DMS53 (cell line): ENCODE measurements at regions not wholly inside any gene's neighbourhood (a gene's known extent, or its start where the extent isn't known, plus 50 kb on each side); places are given as distances from the start of the nearest gene placed in this dataset.
"Not testable (repeated sequence)": the region's sequence is repeated elsewhere in the genome, so short reads cannot be mapped to it uniquely, and the experiment has no call there.

Experiments used
- DNase-seq: peaks from one replicate; lab custom pipeline; 2025; lab: John Stamatoyannopoulos, UW

DNA sequence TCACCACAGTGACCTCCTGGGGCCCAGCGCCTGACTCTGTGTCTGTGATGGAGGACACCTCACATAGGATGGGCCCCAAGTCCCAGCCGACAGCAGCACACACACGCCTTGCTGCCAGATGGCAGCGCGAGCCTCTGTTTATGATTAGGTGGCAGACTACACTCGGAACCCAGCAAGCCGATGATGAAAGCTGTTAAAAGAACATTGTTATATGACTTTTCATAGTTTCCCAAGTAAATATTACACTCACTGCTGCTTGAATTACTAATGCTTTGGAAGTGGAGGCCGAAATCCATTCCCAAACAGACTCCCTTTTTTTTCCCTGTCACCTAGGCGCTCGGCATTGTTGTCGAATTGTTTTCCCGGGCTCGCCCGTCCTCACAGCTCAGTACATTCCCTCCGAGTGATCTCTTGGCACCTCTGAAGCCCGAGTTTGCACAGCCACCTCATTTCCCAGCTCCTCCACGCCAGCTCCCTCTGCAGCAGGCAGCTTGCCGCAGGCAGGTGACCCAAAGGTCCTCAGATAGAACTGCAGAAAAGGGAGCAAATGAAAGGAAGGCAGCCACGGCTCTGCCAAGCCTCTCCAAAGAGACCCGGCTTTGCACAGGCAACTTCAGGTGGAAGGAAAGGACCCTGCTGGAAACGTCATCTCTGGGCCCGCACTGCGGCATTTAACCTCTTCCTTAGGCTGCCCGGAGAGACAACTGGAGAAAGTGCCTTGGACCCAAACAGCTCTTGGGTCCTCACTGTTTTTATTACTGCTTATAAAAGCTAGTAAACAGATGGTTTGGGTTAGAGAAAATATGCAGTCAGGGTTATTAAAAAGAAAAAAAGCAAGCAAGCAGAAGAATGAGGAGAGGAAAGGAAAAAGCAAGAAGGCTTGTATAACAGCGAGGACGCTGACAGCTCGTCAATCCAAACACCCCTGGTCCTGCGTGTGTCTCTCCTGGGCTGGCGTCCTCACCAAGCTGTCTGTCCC lies 72.2 kb upstream of the SLC25A33 start:
- peak; percentile 32 for DNase-seq

DNA sequence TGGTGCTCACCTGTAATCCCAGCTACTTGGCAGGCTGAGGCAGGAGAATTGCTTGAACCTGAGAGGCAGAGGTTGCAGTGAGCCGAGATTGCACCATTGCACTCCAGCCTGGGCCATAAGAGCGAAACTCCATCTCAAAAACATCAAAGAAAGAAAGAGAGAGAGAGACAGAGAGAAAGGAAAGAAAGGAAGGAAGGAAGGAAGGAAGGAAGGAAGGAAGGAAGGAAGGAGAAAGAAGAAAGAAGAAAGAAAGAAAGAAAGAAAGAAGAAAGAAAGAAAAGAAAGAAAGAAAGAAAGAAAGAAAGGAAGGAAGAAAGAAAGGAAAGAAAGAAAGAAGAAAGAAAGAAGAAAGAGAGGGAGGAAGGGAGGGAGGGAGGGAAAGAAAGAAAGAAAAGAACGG lies 69.4 kb upstream of the SLC25A33 start:
- not testable (repeated sequence) for DNase-seq

DNA sequence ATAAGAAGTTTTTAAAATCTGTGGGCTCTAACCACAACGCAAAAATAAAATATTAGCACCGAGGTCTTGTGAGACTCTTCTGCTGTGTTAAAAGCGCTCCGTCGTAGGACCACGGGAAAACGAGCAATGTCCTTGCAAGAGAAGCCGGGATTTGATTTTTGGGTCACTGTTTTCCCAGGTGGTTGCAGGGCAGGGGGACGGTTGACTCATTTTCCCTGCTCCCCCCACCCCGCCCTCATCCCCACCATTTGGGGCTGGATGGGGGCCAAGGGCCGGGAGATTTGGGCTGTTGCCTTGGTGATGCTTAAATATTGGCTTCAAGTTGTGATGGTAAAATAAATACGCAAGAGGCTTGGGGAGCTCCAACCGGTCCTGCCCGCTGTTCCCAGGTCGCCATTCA lies 67.6 kb upstream of the SLC25A33 start:
- no peak for DNase-seq

DNA sequence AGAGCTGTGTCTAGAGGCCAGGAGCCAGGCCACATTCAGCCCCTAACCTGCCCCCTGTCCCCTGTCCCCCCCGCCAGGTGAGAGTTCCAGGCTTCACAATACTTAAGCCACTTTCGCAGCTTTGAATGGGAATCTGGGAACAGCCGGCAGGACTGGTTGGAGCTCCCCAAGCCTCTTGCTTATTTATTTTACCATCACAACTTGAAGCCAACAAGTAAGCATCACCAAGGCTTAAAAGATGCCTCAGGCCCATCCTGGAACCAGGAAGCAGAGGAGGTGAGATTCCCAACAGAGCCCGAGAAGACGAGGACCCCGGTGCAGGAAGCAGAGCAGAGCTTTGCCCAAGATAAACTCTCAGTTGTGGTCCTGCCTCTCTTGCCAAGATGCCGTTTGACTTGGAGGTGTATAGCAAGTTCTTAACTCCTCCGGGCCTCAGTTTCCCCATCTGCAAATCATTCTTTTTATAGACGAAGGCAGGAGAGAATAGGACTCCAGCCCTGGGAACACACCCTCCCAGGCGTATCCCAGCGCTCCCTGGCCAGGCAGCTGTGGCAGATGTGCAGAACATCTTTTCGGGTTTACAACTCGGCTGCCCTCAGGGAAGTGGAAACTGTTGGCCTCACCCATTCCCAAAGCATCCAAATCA lies 66.8 kb upstream of the SLC25A33 start:
- DNase-seq = no peak

DNA sequence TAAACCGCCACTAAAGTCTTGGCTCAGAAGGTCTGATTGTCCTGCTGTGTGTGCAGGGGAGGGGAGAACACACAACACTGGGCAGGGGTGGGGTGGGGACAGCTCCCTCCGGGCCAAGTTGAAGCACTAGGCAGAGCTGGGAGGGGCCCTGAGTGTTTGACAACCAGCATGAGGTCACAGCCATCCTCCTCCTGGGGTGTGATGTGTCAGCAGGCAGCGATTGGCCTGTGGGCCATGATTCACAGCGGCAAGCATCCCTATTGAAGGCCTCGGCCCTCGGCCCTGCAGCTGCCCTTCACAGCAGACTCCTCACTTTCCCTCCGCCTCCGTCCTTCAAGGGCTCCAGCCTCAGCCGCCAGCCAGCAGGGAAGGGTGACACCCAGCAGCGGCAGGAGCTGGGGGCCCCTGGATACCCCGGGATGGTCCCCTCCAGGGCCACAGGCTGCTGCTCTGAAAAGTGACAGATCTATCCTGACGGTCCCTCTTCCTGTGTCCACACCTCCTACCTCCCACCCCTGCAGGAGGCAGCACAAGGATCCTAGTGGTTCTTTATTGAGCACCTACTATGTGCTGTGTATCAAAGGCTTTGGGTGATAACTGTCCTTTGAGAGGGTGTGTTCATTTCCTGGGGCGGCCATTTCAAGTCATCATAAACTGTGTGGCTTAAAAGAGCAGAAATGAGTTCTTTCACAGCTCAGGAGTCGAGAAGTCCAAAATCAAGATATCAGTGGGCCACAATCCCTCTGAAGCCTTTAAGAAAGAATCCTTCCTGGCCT lies 66.0 kb upstream of the SLC25A33 start:
- DNase-seq = peak; percentile 89

DNA sequence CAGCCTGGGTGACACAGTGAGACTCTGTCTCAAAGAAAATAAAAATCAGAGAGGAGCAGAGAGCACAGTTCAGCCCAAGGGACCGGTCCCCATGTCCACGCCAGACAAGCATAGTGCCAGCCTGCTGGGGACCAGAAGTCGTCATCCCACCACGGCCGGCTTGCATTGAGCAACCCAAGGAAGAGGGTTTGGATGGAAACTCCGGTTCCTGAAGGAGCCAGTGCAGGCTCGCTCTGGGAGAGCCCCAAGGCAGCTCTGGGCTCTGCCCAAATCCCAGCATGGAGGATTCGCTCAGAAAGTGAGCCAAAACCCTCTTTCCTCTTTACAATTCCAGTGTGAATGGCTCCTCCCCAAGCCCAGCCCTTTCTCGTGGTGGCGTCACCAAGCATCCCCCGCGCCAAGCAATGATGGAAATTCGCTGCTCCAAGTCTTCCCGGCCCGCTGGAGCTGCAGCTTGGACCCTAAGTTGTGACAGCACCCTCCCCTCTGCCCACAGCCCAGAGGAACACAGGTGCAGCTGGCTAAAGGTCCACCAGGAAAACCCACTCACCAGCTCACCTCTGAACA lies 64.1 kb upstream of the SLC25A33 start:
- DNase-seq = no peak

DNA sequence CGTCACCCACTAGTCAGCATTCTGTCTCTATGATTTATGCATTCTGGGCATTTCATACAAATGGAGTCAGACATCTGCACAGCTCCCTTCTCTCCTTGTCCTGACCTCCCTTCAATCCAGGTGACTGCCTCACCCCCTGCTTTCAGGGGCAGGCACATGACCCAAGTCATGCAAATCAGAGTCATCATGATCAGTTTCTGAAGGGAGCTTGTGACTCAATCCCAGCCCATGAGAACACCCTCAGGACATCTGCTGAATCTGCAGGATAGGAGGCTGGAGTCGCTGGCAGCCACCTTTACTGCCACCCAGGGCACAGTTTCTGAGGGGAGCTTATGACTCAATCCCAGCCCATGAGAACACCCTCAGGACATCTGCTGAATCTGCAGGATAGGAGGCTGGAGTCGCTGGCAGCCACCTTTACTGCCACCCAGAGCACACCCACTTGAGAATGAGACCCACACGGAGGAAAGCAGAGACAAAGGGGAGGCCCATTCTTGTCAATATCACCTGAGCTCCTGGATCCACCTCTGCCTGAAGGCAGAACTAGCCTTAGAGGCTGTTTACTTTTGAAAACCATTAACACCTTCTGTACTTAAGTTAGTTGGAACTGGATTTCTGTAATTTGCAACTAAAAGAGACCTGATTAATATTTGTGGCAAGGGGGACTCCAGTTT lies 62.3 kb upstream of the SLC25A33 start:
- peak; percentile 39 for DNase-seq

DNA sequence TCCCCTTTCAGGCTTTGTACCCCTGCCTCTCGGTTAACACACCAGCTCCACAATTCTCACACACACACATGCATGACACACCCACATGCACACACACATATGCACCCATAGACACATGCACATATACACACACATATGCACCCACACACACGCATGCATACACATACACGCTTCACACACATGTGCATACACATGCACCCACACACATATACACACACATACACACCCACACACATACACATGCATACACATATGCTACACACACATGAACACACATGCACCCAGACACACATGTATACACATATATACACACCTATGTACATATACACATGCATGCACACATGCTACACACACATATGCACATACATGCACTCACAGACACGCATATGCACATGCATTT lies 61.7 kb upstream of the SLC25A33 start:
- DNase-seq = no peak

DNA sequence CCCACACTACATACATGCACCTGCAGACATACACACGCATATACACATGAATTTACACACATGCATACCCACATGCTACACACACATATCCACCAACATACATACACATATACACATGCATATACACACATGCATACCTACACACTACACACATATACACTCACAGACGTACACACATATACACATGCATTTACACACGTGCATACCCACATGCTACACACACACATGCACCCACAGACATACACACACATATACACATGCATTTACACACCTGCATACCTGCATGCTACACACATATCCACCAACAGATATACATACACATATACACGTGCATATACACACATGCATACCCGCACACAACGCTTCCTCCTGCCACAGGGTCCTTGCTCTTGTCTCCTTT lies 61.2 kb upstream of the SLC25A33 start:
- DNase-seq = no peak

DNA sequence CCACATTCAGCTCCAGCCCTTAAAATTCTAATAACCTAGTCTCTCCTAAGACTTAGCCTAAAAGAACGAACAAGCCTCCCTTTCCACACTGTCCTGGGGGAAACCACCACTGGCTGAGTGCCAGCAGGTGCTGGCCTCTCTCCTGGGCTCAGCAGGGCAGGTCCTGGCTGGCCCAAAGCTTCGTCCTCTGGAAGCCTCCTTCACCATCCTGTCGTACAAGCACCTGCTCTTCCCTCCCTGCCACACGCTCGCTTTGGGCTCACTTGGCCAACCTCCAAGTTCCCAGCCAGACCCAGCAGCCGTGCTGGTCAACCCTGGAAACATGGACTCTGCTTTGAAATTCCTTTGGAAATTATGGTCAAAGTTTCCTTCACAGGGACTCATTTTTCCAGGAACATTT lies 58.2 kb upstream of the SLC25A33 start:
- peak; percentile 35 for DNase-seq

DNA sequence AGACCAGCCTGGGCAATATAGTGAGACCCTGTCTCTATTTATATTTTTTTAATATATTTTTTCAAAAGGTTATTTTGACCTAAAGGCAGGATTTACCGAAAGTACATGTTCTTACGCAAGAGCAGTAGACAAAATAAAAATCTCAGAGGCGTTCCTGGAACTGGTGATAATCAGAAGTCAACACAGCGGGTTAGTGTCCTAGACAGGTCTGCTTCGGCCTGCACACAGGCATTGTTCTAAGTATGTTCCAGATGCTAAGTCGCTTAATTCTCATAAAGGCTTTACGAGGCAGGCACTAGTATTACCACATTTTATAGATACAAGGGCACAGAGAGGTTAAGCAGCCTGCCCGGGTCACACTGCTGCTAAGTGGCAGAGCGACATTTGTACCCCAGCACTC lies 56.9 kb upstream of the SLC25A33 start:
- DNase-seq = no peak

DNA sequence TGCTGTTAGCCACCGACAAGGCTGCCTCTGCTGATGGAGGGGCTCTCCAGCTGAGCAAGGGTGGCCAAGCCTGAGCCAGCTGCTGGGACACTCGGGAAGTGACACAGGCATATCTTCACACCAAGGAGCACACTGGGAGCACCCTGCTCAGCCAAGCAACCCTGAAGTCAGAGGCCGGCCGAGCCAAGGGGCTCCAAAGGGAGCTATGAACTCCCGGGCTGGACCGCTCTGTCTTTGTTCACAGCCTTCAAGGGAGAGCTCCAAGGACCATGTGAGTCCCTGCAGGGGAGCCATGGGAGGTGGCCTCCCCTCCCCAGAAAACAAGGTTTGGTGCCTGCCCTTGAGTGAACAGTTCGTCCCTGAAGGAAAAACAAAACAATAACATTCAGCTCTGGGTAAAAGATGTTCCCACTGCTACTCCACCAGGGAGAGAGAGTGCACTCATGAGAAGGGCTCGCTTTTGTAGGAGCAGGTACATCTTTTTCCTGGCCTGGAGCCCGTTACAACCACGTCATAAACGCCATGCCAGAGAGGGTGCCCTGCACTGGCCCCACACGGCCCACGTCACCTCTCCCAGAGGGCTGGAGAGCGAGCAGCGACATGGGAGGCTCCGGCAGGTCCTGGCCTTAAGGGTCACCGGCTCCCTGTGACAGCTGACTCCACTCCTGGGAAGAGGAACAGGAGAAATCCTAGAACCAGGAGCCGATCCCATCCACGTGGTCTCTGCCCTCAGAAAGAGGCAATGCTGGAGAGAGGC lies 56.3 kb upstream of the SLC25A33 start:
- no peak for DNase-seq

DNA sequence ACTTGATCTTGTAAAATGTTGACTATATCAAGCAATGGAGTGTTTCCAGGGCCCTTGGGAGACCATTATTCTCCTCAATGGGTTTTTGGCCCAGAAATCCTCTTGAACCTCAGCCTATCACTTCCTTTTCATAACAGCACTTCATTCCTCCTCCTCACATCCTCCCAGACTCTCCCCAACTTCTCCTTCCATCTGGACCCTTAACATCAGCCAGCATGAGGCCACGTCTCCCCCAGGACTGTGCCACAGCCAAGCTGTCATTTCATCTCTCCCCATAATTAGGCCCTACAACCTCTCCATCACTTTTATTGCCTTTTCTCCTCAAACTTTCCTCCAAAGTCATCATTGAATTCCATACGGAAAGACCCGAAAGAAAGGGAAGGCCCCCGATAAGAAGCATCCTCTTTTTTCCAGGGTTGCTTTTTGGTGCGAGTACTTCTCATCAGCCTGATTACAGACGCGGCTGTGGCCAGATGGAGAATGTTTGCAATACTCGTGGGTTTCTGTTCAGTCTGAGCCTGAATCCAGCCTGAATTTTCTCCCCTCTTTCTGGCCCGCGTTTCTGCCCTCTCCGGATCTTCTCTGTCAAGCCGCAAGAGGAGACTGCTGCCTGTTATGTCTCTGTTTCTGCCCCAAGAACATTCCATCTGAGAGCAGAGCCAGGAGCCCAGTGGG lies 52.7 kb upstream of the SLC25A33 start:
- no peak for DNase-seq
